ENCODE measurements at regions not wholly inside any gene's neighbourhood (a gene's known extent, or its start where the extent isn't known, plus 50 kb on each side); places are given as distances from the start of the nearest gene placed in this dataset.

DNA sequence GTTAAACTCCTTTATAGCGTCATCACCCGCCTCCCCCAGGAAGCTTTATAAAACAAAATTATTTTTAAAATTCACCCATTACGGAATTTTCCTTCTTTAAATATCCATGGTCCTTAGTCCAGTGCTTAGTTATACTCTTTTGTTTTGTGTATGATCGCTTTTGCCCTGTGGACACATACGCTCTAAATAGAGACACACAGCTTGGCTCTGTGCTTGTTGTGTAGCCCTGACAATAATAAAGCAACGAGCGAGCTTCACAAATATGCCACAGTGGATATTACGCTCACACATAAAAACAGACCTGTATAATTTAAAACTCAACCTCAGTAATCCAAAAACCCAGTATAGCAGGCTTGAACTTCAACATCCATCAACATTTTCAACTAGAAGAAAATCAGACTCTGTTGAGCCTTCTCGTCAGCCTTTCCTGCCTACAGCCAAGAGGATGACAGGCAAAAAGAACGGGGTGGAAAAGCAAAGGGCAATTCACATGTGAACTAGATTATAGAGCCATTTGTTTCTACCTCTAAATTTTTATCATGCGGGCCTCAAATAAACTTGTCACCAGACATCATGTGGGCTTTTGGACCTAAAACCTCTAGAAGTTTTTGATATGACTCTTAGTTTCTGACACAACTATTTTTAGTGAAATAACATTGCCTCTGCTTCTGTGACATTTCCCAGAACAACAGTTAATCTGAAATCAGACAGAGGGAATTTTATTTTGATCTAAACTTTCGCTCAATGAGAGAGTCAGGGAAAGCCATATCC is 89.6 kb upstream of the THBS1 start:
- TF ChIP-seq GATA3 (IDR thresholded peaks at IDR 0.05; ENCODE audit: low read depth, low read length) (no peak), GATA2 (IDR thresholded peaks at IDR 0.05; ENCODE audit: low read depth, low read length) (no peak)

All from SH-SY5Y (cell line).